GM23248 (cell line): ENCODE measurements at regions not wholly inside any gene's neighbourhood (a gene's known extent, or its start where the extent isn't known, plus 50 kb on each side); places are given as distances from the start of the nearest gene placed in this dataset.

ENCODE experiments used
- EZH2 ChIP-seq: fragments of 200-600 bp; sonication (generic); IDR thresholded peaks from 2 replicates; pipeline ENCODE4 v1.6.1; 2018; ENCODE audit warnings: antibody characterized with exemption, mild to moderate bottlenecking; ENCODE audit not compliant: insufficient read depth, poor library complexity, severe bottlenecking
- EZH2phosphoT487 ChIP-seq: fragments of 200-600 bp; sonication (generic); IDR thresholded peaks from 2 replicates; pipeline ENCODE4 v1.6.1; 2018; ENCODE audit warnings: antibody characterized with exemption, moderate library complexity, mild to moderate bottlenecking, low read depth; ENCODE audit not compliant: insufficient read depth

DNA sequence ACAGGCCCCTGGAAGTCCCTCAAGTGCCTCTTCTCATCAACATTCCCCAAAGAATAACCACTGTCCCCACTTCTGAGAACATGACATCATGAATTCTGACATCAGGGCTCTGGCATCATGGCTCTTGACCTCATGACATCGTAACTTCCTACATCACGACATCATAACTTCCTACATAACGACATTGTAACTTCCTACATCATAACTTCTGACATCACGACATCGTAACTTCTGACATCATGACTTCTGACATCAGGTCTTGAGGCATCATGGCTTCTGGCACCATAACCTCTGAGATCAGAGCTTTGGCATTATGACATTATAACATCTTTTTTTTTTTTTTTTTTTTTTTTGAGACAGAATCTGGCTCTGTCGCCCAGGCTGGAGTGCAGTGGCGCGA lies 66.7 kb upstream of the FAM20C start:
- TF ChIP-seq EZH2phosphoT487: no peak
- no peak for TF ChIP-seq EZH2
